Peyer's patch (tissue), 4 donors: ENCODE measurements at regions not wholly inside any gene's neighbourhood (a gene's known extent, or its start where the extent isn't known, plus 50 kb on each side); places are given as distances from the start of the nearest gene placed in this dataset.

ENCODE experiments used
- POLR2A ChIP-seq, 2 donors: fragments of 450-650 bp; IDR thresholded peaks; one replicate each; pipeline ENCODE4 v1.5.1; 2017; ENCODE audit warnings: antibody characterized with exemption in 2 of 2, mild to moderate bottlenecking in 2 of 2, moderate library complexity in 2 of 2
- TF ChIP-seq, protein P1 (sequence below), 6 experiments: fragments of 450-650 bp in 4 of 6; fragments of 200-600 bp in 2 of 6; sonication (generic) in 1 of 6; IDR thresholded peaks; one replicate each; pipeline ENCODE4 v1.5.1; 2017 to 2019; ENCODE audit warnings: antibody characterized with exemption in 6 of 6, mild to moderate bottlenecking in 3 of 6, moderate library complexity in 1 of 6

GRCh38 chr5:171521679-171522078 is 102.2 kb downstream of the FGF18 start:
- TF ChIP-seq, protein P1, sequence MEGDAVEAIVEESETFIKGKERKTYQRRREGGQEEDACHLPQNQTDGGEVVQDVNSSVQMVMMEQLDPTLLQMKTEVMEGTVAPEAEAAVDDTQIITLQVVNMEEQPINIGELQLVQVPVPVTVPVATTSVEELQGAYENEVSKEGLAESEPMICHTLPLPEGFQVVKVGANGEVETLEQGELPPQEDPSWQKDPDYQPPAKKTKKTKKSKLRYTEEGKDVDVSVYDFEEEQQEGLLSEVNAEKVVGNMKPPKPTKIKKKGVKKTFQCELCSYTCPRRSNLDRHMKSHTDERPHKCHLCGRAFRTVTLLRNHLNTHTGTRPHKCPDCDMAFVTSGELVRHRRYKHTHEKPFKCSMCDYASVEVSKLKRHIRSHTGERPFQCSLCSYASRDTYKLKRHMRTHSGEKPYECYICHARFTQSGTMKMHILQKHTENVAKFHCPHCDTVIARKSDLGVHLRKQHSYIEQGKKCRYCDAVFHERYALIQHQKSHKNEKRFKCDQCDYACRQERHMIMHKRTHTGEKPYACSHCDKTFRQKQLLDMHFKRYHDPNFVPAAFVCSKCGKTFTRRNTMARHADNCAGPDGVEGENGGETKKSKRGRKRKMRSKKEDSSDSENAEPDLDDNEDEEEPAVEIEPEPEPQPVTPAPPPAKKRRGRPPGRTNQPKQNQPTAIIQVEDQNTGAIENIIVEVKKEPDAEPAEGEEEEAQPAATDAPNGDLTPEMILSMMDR (IDR thresholded peaks at IDR 0.05): no peak
- no peak for TF ChIP-seq POLR2A (IDR thresholded peaks at IDR 0.05)
